22Rv1 (cell line): ENCODE measurements at regions not wholly inside any gene's neighbourhood (a gene's known extent, or its start where the extent isn't known, plus 50 kb on each side); places are given as distances from the start of the nearest gene placed in this dataset.

Experiments
- H3K27ac ChIP-seq: fragments of 450-650 bp; 2 replicates; pipeline ENCODE4 v1.5.1; 2017
- CTCF ChIP-seq: fragments of 450-650 bp; IDR thresholded peaks from 2 replicates; pipeline ENCODE4 v1.5.1; 2017; ENCODE audit warnings: mild to moderate bottlenecking
- ZFX ChIP-seq: fragments of 450-650 bp; IDR thresholded peaks from 2 replicates; pipeline ENCODE4 v1.6.1; 2017; ENCODE audit warnings: antibody characterized with exemption, borderline replicate concordance

GRCh38 chr1:97004743-97005142 is 283.2 kb downstream of the PTBP2 start:
- no peak overlapping the region for H3K27ac ChIP-seq
- TF ChIP-seq CTCF, result no peak
- no peak for TF ChIP-seq ZFX

DNA sequence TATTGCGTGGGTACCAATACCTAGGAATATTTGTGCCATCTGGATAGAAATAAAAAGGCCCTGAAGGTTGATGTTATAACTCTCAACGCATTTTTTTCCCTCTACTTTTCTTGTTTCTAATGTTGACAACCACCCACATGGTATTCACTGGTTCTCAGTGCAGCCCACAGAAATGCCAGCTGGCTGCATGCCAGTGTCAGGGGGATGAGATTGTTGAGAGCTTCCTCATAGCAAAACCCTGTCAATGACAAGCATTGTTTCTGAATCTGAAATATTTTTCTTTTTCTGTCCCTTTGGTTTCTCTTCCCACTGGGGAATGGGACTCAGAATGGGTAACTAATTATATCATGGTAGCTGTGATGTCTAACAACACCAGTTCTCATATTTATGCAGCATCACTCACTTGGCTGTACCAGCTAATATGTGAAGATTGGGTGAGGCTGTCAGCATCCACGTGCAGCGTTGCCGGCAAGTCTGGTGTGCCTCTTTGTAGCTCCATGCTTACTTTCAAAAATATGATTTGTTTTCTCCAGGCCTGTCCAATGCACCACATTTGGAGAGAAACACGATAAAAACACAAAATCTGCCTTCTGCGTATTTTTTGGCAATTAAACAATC is 284.6 kb downstream of the PTBP2 start:
- no peak for TF ChIP-seq ZFX
- no peak for TF ChIP-seq CTCF
- no peak overlapping the region for H3K27ac ChIP-seq

DNA sequence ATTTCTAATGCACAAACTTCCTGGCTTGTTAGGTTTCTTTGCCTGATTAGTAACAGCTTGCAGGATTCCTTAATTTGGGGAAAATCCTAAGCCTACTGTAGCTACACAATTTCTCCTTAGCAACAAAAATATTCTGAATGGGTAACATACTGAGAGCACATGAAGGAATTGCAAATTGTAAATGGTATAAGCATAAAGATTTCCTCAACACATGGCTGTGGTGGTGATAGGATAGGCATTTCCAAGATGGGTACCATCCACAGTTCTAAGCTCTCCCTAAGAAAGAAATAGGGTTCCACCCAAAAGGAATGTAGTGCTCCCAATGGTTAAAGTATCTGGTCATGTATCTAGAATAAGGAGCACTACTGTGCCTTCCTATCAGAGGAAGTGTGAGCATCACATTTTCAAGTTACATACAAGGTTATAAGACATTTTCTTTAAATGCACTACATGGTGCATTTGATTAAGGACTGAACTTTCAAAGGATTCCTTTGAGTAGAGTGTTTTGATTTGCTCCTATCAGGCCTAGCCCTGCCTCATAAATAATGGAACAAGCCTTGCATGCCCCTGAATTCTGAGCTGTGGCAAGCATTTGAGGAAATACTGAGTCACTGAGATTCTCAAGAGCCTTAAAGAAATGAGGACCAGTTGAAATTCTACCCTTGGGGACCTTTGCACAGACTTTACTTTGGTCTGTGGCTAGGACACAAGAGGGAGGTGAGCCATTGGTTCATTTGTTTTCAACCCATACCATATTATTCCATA is 286.4 kb downstream of the PTBP2 start:
- TF ChIP-seq ZFX, result no peak
- TF ChIP-seq CTCF, result no peak
- no peak overlapping the region for H3K27ac ChIP-seq

DNA sequence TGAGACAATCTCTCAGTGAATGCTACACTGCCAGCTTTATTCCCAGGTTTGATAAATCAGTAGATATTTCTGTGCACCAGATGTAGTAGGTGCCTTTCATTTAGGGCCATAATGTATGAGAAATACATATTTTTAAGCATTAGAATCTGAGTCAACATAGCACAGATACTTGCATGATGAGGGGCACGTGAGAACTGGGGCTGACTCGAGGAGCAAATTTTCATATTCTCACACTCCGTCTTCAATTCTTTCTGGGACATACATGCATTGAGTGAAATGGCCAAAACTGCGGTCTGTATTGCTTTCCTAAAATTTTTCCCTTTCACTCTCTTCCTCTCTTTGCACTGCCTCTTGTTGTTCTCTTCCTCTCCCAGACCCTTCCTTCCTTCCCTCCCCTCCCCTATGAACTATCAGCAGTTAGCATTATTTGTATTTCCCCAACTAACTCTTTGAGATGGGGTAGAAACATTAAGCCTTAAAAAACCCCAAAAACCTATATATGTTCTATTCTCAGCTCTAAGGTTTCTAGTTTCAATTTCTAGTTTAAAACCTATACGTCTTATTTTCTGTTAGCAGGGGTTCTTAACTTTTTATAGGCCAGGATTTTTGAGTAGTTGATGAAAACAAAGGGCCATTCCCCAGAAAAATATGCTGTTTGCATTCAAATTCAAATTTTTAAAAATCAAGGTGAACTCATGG is 289.1 kb downstream of the PTBP2 start:
- TF ChIP-seq CTCF (no peak), ZFX (no peak)
- H3K27ac ChIP-seq, result no peak overlapping the region

DNA sequence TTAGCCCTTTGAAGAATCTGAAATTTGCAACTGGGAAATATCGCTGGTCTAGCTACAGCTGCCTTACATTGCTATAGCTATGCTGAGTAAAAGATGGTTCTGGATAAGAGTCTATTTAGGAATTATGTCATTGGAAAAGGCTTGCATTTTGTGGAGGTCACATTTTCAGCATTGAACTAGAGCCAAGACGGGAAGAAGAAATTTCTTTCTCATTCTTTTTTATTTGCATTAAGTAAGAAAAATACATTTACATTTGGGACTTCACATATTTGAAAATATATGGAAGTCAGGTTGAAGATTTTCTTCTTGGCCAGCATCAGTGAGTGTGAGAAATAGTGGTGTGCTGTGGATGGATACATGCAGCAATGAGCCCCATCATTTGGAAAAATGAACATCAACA is 291.6 kb downstream of the PTBP2 start:
- TF ChIP-seq ZFX (no peak), CTCF (no peak)
- H3K27ac ChIP-seq, result no peak overlapping the region

GRCh38 chr1:97013941-97014340 is 292.4 kb downstream of the PTBP2 start:
- TF ChIP-seq ZFX (no peak), CTCF (no peak)
- H3K27ac ChIP-seq, result no peak overlapping the region

DNA sequence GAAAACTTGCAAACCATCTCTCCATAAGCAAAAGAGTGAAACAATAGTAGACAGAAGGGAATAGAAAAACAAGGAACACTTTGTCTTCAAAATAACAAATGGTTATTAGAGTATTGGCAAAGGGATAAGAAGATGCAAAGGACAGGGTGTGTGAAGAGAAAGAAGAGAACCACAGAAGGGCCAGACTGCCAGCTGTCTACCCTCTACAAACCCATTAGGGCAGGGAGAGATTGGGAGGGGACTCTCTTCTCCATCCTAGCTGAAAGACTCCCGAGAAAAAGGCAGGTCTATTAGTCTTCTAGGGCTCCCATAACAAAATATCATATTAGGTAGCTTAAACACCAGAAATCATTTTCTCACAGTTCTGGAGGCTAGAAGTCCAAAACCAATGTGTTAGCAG is 292.8 kb downstream of the PTBP2 start:
- no peak overlapping the region for H3K27ac ChIP-seq

More for the DNA sequence above, 292.8 kb downstream of the PTBP2 start:
- TF ChIP-seq CTCF (no peak), ZFX (no peak)
